Hindlimb muscle (tissue), 1 donor: ENCODE measurements at regions not wholly inside any gene's neighbourhood (a gene's known extent, or its start where the extent isn't known, plus 50 kb on each side); places are given as distances from the start of the nearest gene placed in this dataset.

Experiments used
- DNase-seq: peaks from one replicate; pipeline ENCODE4 v3.0.0-alpha.2; 2013

DNA sequence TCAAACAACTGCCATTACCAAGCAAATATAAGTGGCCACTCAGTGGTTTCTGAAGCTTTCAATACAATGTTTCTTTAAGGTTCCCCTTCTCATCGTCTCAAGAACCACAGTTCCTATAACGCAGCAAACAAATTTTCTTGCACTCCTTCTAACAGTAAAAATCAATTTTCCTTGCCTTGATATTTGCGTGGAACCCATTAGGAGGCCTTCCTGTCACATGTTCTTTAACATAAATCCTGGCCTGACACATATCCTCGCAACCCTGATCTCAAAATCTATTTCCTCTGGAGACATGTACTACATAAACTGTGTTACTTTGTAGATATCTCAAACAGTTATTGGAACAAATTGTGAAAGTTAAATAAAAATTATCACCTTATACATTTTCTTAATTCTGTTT, 65.9 kb upstream of the MANEA start:
- DNase-seq, result no peak

DNA sequence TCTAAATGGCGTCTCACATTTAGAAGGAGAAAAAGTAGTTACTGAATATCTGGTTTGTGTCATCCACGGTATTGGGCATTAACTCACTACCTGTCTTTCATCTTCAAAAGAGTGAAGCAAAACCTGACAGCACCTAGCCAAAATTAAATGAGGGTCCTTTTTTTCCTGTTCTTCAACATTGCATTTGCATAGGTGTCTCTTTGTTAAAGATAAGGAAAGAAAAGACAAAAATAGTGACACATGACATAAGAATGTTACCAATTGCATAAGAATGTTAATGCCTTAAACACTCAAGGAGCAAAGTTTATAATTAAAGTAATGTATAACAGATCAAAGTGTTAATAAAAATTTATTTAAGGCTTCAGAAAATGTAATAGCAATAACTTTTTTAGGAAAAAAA, 61.4 kb upstream of the MANEA start:
- DNase-seq, result no peak

DNA sequence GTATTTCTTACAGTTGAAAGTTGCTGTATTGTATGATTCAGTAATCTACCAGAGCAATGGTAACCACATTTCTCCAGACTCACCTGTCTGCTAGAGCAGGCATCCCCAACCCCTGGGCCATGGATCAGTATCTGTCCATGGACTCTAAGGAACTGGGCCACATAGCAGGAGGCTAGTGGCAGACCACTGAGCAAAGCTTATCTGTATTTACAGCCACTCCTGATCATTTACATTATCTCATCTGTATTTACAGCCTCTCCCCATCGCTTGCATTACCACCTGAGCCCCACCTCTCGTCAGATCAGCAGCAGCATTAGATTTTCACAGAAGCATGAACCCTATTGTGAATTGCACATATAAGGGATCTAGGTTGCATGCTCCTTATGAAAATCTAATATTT, 60.3 kb upstream of the MANEA start:
- DNase-seq, result no peak

DNA sequence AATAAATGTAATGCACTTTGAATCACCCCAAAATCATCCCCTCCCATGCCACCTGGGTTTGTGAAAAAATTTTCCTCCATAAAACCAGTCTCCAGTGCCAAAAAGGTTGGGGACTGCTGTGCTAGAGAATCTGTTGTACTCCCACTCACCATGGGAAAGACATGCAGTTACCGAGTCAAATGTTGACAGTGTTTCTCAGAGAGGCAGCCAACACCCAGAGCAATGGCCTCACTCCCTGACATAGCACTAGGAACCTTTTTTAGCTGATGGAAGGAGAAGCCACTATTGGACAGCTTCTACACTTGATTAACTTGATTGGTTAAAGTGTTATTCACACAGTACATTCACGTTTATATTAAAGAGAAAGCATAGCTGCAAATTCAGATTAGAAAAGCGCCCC, 59.8 kb upstream of the MANEA start:
- no peak for DNase-seq

DNA sequence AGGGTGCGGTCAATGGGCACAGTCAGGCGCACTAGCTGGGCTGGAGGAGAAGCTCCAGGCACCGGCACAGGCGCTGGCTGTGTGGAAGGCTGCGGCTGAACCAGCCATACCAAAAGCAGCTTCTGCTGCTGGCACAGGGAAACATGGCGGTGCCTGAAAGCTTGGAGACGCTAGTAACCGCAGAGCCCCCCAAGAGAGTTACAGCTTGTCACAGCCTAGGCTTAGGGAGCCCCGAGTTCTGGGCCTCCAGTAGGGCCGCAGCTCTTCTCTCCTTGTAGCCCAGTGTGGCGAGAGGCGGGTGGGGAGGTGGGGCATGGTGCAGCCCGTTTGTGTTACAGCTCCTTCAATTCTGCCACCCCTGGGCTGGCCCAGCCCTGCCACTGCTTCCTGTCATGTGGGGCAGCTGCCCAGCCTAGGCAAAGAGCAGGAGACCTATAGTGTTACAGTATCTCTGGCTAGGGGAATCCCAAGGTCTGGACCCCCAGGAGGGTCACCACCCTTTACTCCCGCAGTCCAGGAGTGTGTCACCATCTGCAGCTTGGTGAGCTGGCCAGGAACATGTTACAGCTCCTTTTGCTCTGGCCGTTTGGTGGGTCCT, 58.6 kb upstream of the MANEA start:
- no peak for DNase-seq

DNA sequence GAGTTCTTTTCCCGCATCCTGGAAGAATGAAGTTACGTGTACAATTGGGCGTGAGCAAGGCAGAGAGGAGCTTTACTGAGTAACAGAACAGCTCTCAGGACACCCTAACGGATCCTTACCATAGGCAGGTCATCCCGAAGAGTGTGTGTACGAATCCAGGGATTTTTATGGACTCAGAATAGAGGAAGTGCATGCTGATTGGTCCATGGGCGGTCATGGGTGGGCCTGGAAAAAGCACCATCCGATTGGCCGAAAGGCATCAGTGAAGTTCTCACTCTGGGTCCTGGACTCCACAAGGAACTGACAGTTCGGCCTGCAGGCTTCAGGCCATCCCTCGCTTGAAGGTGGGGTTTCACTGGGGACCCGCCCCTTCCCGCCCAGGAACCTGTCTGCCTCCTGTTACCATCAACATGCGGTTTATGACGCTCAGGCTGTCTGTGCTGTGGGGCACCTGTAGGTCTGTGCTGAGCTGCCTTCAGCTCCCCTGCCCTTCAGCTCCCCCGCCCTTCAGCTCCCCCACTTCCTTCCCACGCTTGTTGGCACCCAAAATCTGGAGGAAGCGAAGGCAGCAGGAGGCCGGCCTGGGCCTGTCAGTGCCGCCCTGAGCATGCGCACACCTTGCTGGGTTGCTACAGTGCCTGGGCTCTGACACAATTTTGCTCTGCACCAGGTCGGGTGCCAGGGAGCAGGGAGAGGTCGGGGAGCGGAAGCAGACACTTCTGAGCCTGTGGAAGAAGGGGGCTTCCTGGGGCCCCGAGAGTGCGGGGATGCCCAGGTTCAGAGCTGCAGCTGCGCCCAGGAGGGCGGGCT, 57.9 kb upstream of the MANEA start:
- DNase-seq, result no peak

DNA sequence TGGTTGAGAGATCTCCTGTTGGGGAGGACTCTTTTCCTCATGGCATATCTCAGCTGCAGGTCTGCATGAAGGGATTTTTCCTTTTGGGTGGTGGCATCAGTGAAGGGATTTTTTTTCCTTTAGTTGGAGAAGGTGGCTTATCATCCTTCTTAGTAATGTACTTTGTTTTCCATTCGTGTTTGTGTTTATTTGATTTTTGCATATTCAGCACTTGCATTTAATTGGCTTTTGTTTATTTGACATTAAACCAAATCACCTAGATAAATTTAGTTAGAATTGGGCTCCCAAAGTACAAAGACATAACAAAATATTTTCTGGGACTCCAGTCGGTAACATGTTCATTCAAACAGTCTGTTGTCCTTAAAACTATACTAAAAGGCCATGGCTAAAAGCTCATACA, 56.2 kb upstream of the MANEA start:
- DNase-seq, result no peak
